ENCODE measurements at regions not wholly inside any gene's neighbourhood (a gene's known extent, or its start where the extent isn't known, plus 50 kb on each side); places are given as distances from the start of the nearest gene placed in this dataset.

DNA sequence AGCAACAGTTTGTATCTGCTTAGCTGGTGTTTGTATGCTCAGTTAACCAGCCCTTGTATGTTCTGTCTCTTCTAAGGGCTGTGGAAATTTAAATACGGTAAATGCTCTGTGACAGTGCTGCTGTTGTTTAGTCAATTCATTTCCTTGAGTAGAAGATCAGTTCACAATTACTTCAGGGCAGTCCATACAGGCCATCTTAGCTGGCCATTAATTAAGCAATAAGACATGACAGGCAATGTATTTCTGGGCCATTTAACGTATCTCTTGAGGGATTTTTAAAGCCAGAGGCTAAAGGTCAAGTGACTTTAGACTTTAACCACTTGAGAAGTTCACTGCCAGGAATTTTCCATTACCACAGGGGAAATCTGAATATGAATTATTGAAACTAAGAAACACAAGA lies 351.8 kb downstream of the ZIC1 start:
- no peak for DNase-seq

DNA sequence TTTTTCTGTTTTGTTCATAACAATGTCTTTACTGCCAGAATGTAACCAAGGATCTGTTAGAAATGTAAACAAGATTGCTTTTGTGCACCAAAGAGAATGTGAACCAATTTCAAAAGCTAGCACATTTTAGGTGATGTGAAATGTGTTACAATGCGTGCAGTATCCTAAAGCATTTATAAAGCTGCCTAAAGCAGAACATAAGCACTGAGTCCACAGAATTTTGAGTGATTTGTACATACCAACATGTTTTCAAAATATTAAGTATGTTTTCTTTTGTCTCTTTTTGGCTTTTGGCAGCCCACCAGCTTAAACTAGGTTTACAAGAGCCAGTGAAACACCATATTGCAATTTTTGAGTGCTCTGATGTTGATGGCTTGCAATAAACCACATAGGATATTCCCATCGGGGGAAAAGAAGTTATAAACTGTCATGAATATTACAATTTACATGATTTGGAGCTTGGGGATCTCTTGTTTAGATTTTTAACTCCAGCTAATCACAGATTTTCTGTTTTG lies 364.0 kb downstream of the ZIC1 start:
- DNase-seq = no peak

DNA sequence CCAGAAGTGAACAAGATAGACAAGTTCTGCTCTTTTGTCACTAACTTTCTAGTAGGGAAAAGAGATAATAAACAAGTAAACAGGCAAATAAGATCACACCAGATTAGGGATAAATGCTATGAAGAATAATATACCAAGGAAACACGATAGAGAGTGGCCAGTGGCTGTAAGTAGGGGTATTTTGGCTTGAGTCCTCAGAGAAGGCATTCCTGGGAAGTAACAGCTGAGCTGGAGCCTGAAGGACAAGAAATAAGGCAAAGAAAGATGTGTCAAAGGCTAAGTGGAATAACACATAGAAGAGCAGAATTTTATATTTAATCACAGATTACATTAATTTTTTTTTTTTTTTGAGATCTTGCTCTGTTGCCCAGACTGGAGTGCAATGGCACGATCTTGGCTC lies 366.2 kb downstream of the ZIC1 start:
- DNase-seq = no peak

DNA sequence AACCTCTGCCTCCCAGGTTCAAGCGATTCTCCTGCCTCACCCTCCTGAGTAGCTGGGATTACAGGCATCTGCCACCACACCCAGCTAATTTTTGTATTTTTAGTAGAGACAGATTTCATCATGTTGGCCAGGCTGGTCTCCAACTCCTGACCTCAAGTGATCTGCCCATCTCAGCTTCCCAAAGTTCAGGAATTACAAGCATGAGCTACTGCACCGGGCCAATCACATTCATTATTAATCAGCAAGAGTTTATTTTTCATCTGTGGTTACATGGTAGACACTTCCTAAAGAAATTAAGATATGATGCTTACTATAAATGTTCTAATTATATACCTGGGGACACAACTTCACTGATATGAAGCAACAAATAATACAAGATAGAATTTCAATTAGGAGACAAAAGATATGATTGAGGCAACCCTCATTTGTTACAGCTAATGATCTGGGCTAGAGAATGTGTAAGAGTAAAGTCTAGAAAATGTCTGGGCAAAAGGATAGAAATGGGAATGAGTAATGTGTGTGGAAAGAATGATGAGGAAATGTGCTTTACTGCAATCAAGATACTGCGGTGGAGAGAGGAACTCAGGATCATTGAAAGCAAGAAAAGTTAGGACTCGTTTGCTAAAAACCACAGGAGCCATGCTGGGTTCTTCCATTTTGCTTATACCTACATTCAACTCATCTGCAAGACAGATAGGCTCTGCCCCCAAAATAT lies 366.8 kb downstream of the ZIC1 start:
- DNase-seq = no peak

DNA sequence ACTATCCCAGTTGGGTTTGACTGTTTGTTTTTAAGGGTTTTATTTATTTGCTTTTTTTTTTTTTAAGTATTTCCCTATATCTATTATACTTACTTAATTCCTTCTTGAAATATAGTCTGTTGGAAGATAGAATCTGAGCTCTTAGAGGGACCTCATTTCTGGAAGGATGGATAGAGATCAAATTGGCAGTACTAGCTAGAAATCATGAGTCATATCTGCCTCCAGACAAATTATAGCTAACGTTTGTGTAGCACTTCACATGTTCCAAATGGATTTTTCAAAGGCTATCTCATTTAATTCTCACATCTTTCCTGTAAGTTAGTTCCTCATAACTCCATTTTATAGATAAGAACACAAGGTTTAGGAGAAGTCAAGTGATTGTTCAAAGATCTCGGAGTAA lies 384.7 kb downstream of the ZIC1 start:
- no peak for DNase-seq

DNA sequence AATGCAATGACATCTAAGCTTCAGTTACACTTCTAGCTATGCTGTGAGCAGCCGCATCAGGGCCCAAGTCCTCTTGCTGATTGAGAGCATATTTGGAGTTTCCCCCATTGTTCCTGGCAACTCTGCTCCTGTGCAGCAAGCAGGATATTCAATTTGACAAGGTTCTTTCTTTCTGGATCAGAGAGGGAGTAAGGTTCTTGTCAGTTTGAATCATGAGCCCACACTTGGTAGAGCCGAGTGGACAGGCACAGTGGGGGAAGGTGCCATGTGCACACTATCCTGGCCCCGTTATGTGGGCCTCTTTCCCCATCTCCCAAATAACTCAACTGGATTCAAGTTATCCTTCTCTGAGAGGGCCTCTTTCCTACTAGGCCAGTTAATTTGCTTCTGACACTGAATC lies 385.4 kb downstream of the ZIC1 start:
- no peak for DNase-seq

DNA sequence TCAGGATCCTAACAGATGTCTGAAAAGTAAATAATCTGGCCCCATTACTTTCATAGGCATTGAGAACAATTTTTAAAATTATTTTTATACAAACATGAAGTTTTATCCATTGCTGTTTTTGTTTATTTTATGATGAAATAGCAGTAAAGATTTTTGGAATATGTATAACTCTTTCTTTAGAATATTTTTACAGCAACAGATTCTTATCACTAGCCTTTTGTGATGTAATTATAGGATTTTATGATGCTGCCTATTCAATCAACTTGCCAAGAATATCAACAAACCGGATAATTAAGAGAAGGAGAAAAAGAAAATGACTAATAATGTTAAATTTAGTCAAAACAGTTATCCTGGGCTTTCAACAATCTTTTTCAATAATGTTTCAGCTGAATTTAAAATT lies 386.3 kb downstream of the ZIC1 start:
- no peak for DNase-seq

DNA sequence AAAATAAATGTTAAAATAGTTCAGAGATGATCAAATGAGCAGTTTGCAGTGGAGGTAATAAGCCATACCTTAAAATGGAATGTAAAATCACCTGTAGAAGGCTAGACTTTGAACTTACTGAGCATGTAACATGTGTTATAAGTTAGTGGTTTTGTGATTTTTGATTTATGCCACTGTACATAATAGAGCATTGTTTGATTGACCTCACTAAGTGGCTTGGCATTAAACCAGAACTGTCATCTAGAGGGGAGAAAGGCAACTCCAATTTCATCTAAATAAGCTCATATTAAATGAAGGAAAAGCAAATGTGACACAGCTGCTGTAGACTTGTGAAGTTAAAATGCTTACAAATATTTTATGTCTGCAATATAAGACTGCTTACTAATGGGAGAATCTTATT lies 387.9 kb downstream of the ZIC1 start:
- DNase-seq = no peak

DNA sequence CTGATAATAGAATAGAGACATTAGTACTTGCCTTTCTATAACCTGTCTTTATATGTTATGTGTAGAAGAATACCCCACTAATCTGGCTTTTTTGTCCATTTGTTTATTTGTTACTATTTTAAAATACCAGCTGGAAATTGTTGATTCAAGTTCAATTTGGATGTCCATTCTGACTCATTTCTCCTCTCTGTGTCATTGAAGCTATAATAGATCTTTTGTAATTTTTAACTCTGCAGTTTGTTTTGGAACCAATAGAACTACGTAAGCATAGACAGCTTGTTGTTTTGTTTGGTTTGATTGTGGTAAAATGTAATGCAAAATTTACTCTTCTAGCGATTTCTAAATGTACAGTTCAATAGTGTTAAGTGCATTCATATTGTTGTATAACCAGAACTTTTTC lies 390.4 kb downstream of the ZIC1 start:
- no peak for DNase-seq

DNA sequence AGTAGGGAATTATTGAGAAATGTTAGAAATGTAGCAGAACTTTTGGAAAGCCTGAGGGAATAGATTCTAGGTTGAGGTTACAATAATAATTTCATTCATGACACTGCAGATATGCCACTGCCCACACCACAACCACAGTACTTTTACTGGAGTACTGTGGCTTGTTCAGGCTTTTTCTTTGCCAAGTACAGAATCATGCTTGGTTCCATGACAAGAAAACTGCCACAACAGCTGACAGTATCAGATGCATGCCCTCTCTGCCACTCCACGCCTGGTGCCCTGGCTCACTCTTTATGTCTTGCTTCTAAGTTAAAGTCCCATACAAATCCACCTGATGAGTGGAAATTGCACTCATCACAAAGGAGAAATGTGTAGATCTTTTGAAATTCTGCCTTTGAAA lies 398.6 kb downstream of the ZIC1 start:
- no peak for DNase-seq

DNA sequence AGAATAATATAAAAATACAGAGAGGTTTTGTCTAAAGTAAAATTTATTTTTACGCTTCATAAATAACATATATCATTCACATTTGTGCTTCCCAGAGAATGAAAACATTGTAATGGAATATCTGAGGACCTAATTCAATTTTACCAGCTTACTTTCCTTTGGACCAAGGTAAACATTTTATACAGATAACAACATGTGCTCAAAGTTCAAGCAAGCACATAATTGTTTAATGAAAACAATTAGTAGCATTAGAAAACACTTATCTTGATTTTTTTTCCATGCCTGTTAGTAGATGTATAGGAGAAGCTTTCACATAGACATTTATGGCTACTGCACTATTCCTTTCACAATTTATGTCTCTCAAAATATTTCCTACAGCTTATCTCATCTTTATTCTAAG lies 400.0 kb downstream of the ZIC1 start:
- DNase-seq = no peak

DNA sequence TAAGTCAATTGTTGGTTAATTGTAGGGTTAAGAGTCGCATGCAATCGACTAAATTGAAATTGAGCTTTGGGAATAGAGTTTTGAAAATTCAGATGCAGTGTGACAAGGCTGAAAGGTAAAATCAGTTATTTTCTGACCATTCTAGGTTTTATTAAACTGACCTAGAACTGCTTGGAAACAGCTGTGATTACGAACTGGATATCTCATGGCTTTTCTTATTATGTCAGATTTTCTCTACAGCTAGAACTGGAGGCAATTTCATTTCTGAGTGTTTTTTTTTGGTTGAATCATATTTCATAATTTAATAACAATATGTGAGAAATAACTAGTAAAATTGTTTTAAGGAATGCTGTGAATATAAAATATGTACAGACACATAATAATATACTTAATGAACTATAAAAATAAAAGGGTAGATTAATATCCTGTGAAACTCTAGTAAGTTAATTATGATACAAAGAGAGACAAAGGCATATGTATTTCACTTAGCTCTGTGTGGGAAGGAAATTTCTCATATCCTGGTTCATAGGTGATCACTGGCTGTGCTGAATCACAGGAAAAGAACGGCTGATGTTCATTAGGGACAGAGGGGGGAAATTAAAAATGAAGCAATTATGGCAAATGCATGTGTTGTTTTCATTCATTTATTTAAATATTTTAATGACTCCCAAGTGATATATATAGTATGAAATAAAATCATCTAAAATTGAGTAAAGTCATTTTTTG lies 403.2 kb downstream of the ZIC1 start:
- DNase-seq = no peak

DNA sequence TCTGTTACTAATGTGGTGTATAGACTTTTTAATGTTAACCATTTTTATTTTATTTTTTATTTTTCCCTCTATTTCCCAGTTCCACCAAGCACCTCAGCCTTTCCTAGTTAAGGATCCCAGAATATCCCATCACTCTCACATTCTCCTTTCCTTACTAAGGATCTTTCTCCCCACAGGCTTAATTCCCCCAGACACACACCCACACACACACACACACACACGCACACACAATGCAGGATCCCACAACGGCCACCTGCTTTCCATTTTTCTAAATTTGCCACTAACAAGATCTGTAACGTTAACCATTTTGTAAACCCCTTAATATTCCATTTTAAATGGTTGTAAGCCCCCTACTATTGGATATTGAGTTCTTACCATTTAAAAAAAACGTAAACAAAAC lies 404.1 kb downstream of the ZIC1 start:
- no peak for DNase-seq

DNA sequence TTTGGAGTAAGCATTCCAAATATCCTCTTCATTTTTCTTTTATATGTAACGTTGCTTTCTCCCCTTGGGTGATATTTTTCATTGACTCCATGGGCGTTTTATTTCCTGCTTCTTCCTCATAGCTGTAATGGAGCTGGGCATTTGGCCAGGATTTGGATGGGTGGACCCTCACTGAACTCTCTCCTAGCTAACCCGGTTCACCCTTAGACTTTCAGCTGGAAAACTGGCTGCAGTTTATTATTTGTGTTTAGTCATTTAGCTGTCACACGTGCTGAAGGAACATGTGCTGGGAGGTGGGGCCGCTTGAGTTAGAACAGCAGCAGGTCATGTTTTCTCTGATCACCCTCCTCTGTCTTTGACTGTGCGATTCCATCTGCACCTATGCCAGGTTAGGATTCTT lies 407.6 kb downstream of the ZIC1 start:
- DNase-seq = peak; percentile 86

DNA sequence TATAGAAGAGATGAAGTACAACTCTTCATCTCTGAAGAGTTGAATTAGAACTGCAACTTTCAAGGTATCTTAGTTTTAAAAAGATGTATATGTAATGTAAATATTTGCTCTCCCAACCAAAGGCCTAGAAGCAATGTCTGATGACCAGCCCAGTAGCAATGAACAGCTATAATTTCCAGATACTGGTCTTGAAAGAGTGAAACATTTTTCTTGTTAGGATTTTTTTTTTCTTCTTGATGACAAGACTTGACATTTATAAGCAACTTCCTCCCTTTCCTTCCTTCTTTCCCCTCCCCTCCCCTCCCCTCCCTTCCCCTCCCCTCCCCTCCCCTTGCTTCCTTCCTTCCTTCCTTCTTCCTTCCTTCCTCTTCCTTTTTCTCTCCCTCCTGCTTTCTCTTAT lies 423.4 kb downstream of the ZIC1 start:
- no peak for DNase-seq

DNA sequence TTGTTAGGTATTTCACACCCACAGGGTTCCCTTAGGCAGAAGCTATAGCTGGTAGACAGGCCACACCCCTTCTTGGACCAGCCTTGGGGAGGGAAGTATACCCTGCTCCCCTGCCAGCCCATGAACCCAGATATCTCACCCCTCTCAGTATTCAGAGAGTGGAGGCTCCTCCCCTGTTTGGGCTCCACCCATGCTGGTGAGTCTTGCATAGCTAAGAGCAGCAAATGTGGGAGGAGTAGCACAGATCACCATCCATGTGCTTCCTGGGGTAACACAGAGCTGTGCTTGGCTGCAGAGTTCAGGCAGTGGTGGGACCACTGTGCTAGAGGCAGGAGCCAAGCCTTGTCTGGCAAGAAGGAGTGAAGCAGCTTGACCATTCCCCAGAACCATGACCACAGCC lies 427.2 kb downstream of the ZIC1 start:
- DNase-seq = no peak

DNA sequence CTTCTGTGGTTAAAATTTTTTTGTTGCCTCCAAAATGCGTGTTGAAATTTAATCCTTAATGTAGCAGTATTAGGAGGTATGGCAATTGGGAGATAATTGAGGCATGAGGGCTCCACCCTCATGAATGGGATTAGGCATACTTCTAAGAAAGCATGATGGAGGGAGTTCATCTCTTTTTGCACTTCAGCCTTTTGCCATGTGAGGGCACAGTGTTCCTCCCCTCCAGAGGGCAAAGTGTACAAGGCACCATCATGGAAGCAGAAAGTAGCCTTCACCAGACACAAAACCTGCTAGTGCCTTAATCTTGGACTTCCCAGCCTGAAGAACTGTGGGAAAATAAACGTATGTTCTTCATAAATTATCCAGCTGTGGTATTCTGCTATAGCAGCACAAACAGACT lies 429.5 kb downstream of the ZIC1 start:
- no peak for DNase-seq

DNA sequence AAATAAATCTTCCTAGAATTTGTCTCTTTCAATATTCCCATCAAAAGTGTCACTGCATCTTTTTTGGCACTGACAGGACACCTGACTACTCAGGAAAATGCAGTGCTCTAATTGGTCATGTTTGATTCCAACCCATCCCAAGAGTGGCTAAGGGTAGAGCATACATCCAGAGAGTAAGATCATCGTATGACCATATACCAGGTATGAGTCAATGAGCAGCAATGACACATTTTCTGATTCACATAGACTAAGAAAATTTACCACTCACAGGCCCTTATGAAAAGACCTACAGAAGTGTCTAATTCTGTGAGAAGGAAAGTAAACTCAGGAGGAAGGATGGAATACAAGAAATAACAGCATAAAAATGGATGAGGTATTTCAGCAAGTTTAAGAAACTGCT lies 434.2 kb downstream of the ZIC1 start:
- DNase-seq = no peak

DNA sequence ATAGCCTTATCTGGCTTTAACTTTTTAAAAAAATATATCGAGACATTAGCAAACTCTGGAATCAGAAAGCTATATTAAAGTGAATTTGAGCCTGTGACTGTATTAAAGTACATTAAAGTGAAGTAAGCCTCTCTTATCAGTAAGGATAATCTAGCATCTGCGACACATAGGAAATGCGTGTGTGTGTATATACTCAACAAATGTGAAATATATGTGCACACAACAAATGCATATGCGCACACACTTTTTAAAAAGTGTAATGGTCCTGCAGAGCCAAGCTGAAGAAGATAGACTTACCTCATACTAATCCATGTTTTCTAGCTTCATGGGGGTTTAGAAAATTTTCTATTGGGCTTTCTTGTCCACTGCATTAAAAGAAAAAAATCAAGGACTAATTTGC lies 437.1 kb downstream of the ZIC1 start:
- DNase-seq = no peak

DNA sequence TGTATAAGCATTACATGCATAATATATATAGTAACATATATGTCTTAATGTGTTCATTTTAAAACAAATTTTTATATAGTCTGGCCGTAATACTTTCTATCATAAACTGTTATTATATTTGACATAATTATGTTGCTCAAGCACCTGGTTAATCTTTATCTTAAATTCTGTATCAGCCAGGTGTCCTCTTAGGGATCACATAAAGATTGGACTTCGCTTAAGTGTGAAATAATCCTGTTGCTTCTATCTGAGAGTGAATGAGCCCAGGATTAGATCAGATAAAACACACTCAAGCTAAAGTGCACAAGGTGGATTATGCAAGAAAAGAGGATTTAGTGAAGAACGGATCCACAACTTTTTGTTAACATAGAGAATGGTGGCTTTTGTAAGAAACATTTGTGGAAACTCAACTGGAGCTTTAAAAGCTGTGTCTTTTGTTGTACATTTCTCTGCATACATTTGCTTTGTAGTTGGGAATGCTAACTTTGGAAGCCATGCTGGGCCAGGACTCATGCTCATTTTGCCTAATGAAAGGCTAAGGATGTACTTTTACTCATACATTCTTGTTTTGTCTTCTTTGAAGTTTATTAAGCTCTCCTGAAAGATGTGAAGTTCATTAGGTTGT lies 437.8 kb downstream of the ZIC1 start:
- DNase-seq = no peak

DNA sequence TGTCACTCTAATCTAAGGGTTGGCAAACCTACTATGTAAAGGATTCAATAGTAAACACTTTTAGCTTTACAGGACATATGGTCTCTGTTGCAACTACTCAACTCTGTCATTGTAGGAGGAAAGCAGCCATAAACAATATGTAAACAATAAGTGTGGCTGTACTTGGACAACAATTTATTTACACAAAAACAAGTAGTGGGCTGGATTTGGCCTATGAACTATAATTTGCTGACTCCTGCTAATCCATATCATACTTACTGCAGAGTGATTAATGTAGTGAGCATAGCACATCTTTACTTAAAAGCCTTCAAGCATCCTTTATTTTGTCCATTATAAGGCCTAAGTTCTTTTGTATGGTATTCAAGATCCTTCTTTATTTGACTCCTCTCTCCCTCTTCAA lies 441.9 kb downstream of the ZIC1 start:
- no peak for DNase-seq

DNA sequence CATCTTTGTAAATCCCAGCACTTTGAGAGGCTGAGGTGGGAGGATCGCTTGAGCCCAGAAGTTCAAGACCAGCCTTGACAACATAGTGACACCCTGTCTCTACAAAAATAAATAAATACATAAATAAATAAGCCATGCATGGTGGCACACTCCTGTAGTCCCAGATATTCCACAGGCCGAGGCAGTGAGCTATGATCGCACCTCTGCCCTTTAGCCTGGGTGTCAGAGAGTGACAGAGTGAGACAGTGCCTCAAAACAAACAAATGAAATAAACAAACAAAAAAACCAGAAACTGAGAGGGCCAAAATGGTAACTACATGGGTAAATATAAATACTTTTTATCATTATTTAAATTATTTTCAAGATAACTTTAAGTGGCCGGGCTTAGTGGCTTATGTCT lies 445.4 kb downstream of the ZIC1 start:
- no peak for DNase-seq

DNA sequence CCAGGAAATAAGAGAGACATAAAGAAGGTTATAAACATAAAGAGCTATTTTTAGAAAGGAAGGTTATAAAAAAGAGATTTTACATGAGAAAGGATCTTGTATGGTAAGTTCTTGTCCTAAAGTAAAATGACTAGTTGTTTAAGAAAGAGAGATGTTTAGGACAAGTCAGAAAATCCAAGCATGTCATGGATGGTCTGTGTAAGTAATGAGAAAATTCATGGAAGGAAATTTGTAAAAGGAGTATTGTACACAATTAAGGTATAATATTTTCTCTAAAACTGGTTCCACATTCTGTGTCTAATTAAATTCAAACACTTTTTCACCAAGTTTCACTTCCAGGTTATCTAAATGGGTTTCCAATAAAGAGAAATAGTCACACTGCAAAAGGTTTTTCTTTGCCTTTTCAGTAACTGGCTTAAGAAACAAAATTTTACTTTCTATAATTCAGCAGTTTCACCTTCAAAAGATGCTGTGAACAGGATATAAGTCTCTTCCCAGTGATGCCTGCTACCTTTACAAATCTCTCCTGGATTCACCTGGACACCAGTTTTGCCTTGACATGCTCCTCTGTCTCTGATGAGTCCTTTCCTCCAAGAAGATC lies 455.7 kb downstream of the ZIC1 start:
- DNase-seq = no peak

DNA sequence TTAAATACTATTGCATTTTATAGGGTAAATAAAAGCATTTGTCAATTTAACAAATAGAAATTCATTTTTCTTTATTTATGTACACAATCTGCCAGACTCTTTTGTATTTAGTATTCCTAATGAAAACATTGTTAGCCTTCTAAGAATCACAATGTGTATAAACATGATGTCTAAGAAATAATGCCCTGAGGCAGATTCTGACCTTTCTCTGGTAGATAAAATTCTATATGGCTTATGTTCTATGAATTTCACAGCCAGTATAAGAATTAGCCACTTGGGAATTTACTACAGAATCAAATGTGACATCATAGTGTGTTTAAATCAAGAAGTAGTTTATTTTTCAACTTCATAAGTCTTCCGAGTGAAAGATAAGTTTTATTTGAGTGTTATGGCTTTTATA lies 457.4 kb downstream of the ZIC1 start:
- no peak for DNase-seq
